HFFc6 (cell line): ENCODE measurements at regions not wholly inside any gene's neighbourhood (a gene's known extent, or its start where the extent isn't known, plus 50 kb on each side); places are given as distances from the start of the nearest gene placed in this dataset.

Experiments
- DNase-seq: peaks from one replicate; pipeline ENCODE4 v3.0.0-alpha.2; 2018
- H3K27ac Mint-ChIP-seq: 2 replicates; pipeline ENCODE4 v1.8.0; 2020; ENCODE audit warnings: mild to moderate bottlenecking, mixed read lengths
- H3K27me3 Mint-ChIP-seq: 2 replicates; pipeline ENCODE4 v1.8.0; 2021; ENCODE audit warnings: mild to moderate bottlenecking, moderate library complexity, mixed read lengths; ENCODE audit not compliant: insufficient read depth
- H3K36me3 Mint-ChIP-seq: 2 replicates; pipeline ENCODE4 v1.8.0; 2021; ENCODE audit warnings: low read depth, mixed read lengths
- H3K4me1 Mint-ChIP-seq: 2 replicates; pipeline ENCODE4 v1.8.0; 2020; ENCODE audit warnings: low read depth, mixed read lengths
- H3K4me3 Mint-ChIP-seq: 2 replicates; pipeline ENCODE4 v1.8.0; 2020; ENCODE audit warnings: mild to moderate bottlenecking, moderate library complexity, mixed read lengths
- H3K9me3 Mint-ChIP-seq: 2 replicates; pipeline ENCODE4 v1.8.0; 2020; ENCODE audit warnings: mild to moderate bottlenecking, mixed read lengths
- CTCF ChIP-seq: fragments of 200-600 bp; sonication (generic); IDR thresholded peaks from 2 replicates; pipeline ENCODE4 v1.5.0; 2021; ENCODE audit warnings: antibody characterized with exemption, mild to moderate bottlenecking

GRCh38 chr15:39094116-39094515 is 486.8 kb upstream of the THBS1 start:
- Mint-ChIP-seq H3K9me3 (no peaks in the 10 kb centered on the region), H3K27ac (peak overlapping the region; percentile 70), H3K36me3 (peaks cover 11% of the 10 kb centered on the region), H3K4me1 (peaks cover 47% of the 10 kb centered on the region), H3K4me3 (no peak overlapping the region), H3K27me3 (no peaks in the 10 kb centered on the region; the same call in 1 of the 2 replicates)
- DNase-seq: no peak
- TF ChIP-seq CTCF: no peak

GRCh38 chr15:39095218-39095879 is 485.5 kb upstream of the THBS1 start:
- TF ChIP-seq CTCF: no peak
- Mint-ChIP-seq H3K9me3 (no peaks in the 10 kb centered on the region), H3K27me3 (no peaks in the 10 kb centered on the region; the same call in 1 of the 2 replicates), H3K36me3 (peaks cover 12% of the 10 kb centered on the region), H3K4me3 (no peak overlapping the region), H3K4me1 (peaks cover 56% of the 10 kb centered on the region), H3K27ac (peak overlapping the region; percentile 64)
- DNase-seq: no peak

GRCh38 chr15:39096608-39097205 is 484.2 kb upstream of the THBS1 start:
- Mint-ChIP-seq H3K9me3 (no peaks in the 10 kb centered on the region), H3K4me1 (peaks cover 66% of the 10 kb centered on the region), H3K27ac (no peak overlapping the region), H3K27me3 (no peaks in the 10 kb centered on the region; the same call in 1 of the 2 replicates), H3K36me3 (peaks cover 11% of the 10 kb centered on the region), H3K4me3 (no peak overlapping the region)
- TF ChIP-seq CTCF: no peak
- no peak for DNase-seq

GRCh38 chr15:39099524-39099923 is 481.4 kb upstream of the THBS1 start:
- Mint-ChIP-seq H3K9me3 (peaks cover 3% of the 10 kb centered on the region; the same call in 1 of the 2 replicates), H3K4me3 (no peak overlapping the region; the same call in 1 of the 2 replicates), H3K27me3 (no peaks in the 10 kb centered on the region; the same call in 1 of the 2 replicates), H3K36me3 (peaks cover 30% of the 10 kb centered on the region), H3K27ac (peak overlapping the region; percentile 60), H3K4me1 (peaks cover 79% of the 10 kb centered on the region)
- no peak for TF ChIP-seq CTCF
- no peak for DNase-seq

- H3K36me3 Mint-ChIP-seq: peaks cover 33% of the 10 kb centered on the region
- H3K9me3 Mint-ChIP-seq: peaks cover 3% of the 10 kb centered on the region
- no peaks in the 10 kb centered on the region; the same call in 1 of the 2 replicates for H3K27me3 Mint-ChIP-seq
- peak overlapping the region; percentile 60 for H3K27ac Mint-ChIP-seq
- no peak overlapping the region for H3K4me3 Mint-ChIP-seq
- DNase-seq: no peak
- peaks cover 73% of the 10 kb centered on the region for H3K4me1 Mint-ChIP-seq
- peak; percentile 34 for TF ChIP-seq CTCF
Observed at GRCh38 chr15:39100106-39100660, 480.7 kb upstream of the THBS1 start.
